ENCODE measurements at regions not wholly inside any gene's neighbourhood (a gene's known extent, or its start where the extent isn't known, plus 50 kb on each side); places are given as distances from the start of the nearest gene placed in this dataset.
"Not testable (repeated sequence)": the region's sequence is repeated elsewhere in the genome, so short reads cannot be mapped to it uniquely, and the experiment has no call there.

GRCh38 chr3:178117641-178118040 lies 418.6 kb upstream of the KCNMB2 start:
- BruUV-seq (replicated peaks), result no TSS peak
- Histone ChIP-seq H3K9me3 (replicated peaks; ENCODE audit: control insufficient read depth, insufficient read depth, low read length) (no peaks in the 10 kb centered on the region), H3K79me2 (ENCODE audit: control insufficient read depth, insufficient read depth, low read length) (no peaks in the 10 kb centered on the region), H3K9me1 (replicated peaks; ENCODE audit: control insufficient read depth, extremely low read depth, insufficient read depth, low read length) (no peaks in the 10 kb centered on the region), H4K20me1 (replicated peaks; ENCODE audit: control insufficient read depth, extremely low read depth, insufficient read depth, low read length) (no peaks in the 10 kb centered on the region), H3K36me3 (ENCODE audit: control insufficient read depth in 2 of 2, extremely low read depth in 1 of 2, insufficient read depth in 2 of 2, low read length in 2 of 2) (no peaks in the 10 kb centered on the region), H3K4me3 (replicated peaks in 1 of 3; ENCODE audit: insufficient read depth in 1 of 3, low read depth in 1 of 3, low read length in 3 of 3) (no peak overlapping the region), H3K27ac (ENCODE audit: insufficient read depth, low read depth, low read length) (no peak overlapping the region), H3K4me1 (ENCODE audit: control insufficient read depth, extremely low read depth, insufficient read depth, low read length) (no peaks in the 10 kb centered on the region), H3K27me3 (ENCODE audit: control insufficient read depth in 2 of 2, insufficient read depth in 2 of 2, low read length in 2 of 2) (no peaks in the 10 kb centered on the region), H3K4me2 (ENCODE audit: insufficient read depth, low read length) (no peak overlapping the region), H3K9ac (replicated peaks; ENCODE audit: extremely low read depth, insufficient read depth, low read length) (no peak overlapping the region), H2AFZ (ENCODE audit: low read depth, low read length) (no peak overlapping the region)
- TF ChIP-seq POLR2AphosphoS5 (IDR thresholded peaks at IDR 0.05; ENCODE audit: insufficient read depth, low read depth, low read length) (no peak), MYC (IDR thresholded peaks at IDR 0.05; ENCODE audit: low read depth, low read length) (no peak), CTCF (IDR thresholded peaks at IDR 0.05; ENCODE audit: extremely low read depth in 1 of 2, insufficient read depth in 1 of 2, low read depth in 1 of 2, low read length in 2 of 2) (no peak), POLR2A (IDR thresholded peaks at IDR 0.05; ENCODE audit: low read depth, low read length) (no peak), JUN (IDR thresholded peaks at IDR 0.05; ENCODE audit: borderline replicate concordance, insufficient read depth, insufficient read length, low read depth) (no peak), FOS (IDR thresholded peaks at IDR 0.05; ENCODE audit: borderline replicate concordance, insufficient read depth, low read length) (no peak), MAX (IDR thresholded peaks at IDR 0.05; ENCODE audit: insufficient read depth, insufficient read length) (no peak), EZH2 (IDR thresholded peaks at IDR 0.05; ENCODE audit: borderline replicate concordance, low read depth, low read length, severe bottlenecking) (no peak), GATA2 (IDR thresholded peaks at IDR 0.05; ENCODE audit: insufficient read depth, insufficient read length, low read depth, low read length) (no peak)
- CTCF ChIA-PET, result no interaction called here
- dilution Hi-C loops (cut with MboI; ENCODE audit: extremely low pct_ligation_motif_present, low sequenced_read_pairs), result no loop called here
- DNase-seq (ENCODE audit: low read depth, low spot score) (no peak), FAIRE-seq (no peak)
- POLR2A ChIA-PET, result no interaction called here
- intact Hi-C loops (cut with micrococcal nuclease), result no loop called here

GRCh38 chr3:178119608-178120295 lies 416.5 kb upstream of the KCNMB2 start:
- H3K9ac ChIP-seq (replicated peaks; ENCODE audit: extremely low read depth, insufficient read depth, low read length); H3K4me1 ChIP-seq (ENCODE audit: control insufficient read depth, extremely low read depth, insufficient read depth, low read length); H2AFZ ChIP-seq (ENCODE audit: low read depth, low read length); H4K20me1 ChIP-seq (replicated peaks; ENCODE audit: control insufficient read depth, extremely low read depth, insufficient read depth, low read length); H3K4me3 ChIP-seq (replicated peaks in 1 of 3; ENCODE audit: insufficient read depth in 1 of 3, low read depth in 1 of 3, low read length in 3 of 3); CTCF ChIA-PET; POLR2A ChIA-PET; H3K9me1 ChIP-seq (replicated peaks; ENCODE audit: control insufficient read depth, extremely low read depth, insufficient read depth, low read length); FAIRE-seq; H3K4me2 ChIP-seq (ENCODE audit: insufficient read depth, low read length); H3K27ac ChIP-seq (ENCODE audit: insufficient read depth, low read depth, low read length); DNase-seq (ENCODE audit: low read depth, low spot score); H3K27me3 ChIP-seq (ENCODE audit: control insufficient read depth in 2 of 2, insufficient read depth in 2 of 2, low read length in 2 of 2); BruUV-seq (replicated peaks); H3K9me3 ChIP-seq (replicated peaks; ENCODE audit: control insufficient read depth, insufficient read depth, low read length); dilution Hi-C loops (cut with MboI; ENCODE audit: extremely low pct_ligation_motif_present, low sequenced_read_pairs); intact Hi-C loops (cut with micrococcal nuclease); H3K36me3 ChIP-seq (ENCODE audit: control insufficient read depth in 2 of 2, extremely low read depth in 1 of 2, insufficient read depth in 2 of 2, low read length in 2 of 2); H3K79me2 ChIP-seq (ENCODE audit: control insufficient read depth, insufficient read depth, low read length): not testable (repeated sequence)
